ENCODE measurements at regions not wholly inside any gene's neighbourhood (a gene's known extent, or its start where the extent isn't known, plus 50 kb on each side); places are given as distances from the start of the nearest gene placed in this dataset.
"Not testable (repeated sequence)": the region's sequence is repeated elsewhere in the genome, so short reads cannot be mapped to it uniquely, and the experiment has no call there.

DNA sequence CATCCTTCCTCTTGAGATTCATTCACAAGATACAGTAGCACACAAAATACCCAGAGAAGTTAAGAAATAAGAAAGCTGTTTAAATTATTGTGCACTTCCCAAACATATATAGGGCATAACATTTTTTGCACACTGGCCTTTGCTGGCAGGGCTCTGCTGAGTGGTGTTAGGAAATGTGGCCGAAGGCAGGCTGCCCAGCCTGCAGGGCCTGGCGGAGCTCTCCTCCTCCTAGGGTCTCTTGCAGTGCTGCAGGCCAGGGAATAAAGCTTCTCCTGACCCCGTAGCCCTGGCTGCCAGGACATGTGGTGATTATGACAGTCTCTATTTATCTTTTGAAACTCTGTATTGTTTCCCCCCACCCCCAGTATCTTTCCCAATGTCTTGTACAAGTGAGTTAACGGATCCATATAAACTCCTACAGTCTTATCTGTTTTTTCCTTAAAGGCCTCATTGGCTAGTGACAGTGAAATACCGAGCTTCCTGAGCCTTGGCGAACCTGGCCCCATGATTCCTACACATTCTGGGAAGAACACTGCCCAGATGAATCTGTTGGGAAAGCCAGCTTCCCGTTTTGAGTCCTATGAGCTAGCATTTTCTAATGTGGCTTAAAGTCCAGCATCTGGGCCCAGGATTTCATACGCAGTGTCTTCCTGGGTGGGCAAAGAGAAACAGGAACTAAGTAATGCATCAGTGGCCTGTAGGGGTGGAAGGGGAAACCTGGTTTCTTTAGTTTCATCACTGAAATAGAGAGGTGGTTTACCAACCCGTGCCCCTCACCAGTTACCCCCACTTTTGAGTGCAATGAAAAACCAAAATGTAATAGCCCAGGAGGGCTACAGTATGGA lies 310.3 kb downstream of the BCL2L11 start:
- not testable (repeated sequence) for TF ChIP-seq CTCF (IDR thresholded peaks at IDR 0.05); POLR2A (IDR thresholded peaks at IDR 0.05); EP300 (IDR thresholded peaks at IDR 0.05; ENCODE audit: low read depth); POLR2AphosphoS5 (IDR thresholded peaks at IDR 0.05)
